AML-193 (cell line): ENCODE measurements at regions not wholly inside any gene's neighbourhood (a gene's known extent, or its start where the extent isn't known, plus 50 kb on each side); places are given as distances from the start of the nearest gene placed in this dataset.

Experiments used
- DNase-seq, 2 experiments: peaks; one replicate each; lab custom pipeline; 2025; lab: John Stamatoyannopoulos, UW

- no peak for DNase-seq
Observed at GRCh38 chr15:70303981-70304380, 206.3 kb upstream of the TLE3 start.

GRCh38 chr15:70302360-70302759 is 204.6 kb upstream of the TLE3 start:
- DNase-seq = no peak

- no peak for DNase-seq
Observed at GRCh38 chr15:70301396-70301795, 203.7 kb upstream of the TLE3 start.

- no peak for DNase-seq
Observed at GRCh38 chr15:70299931-70300869, 202.5 kb upstream of the TLE3 start.

- DNase-seq = no peak
Observed at GRCh38 chr15:70297465-70298058, 199.8 kb upstream of the TLE3 start.

- no peak for DNase-seq
Observed at GRCh38 chr15:70294731-70295305, 197.1 kb upstream of the TLE3 start.

GRCh38 chr15:70293591-70294470 is 196.1 kb upstream of the TLE3 start:
- no peak for DNase-seq

GRCh38 chr15:70293138-70293537 is 195.4 kb upstream of the TLE3 start:
- DNase-seq = no peak

GRCh38 chr15:70292076-70292760 is 194.5 kb upstream of the TLE3 start:
- DNase-seq = no peak

- no peak for DNase-seq
Observed at GRCh38 chr15:70291305-70292075, 193.8 kb upstream of the TLE3 start.

- no peak for DNase-seq
Observed at GRCh38 chr15:70290708-70291107, 193.0 kb upstream of the TLE3 start.

- DNase-seq = no peak
Observed at GRCh38 chr15:70289191-70289955, 191.7 kb upstream of the TLE3 start.

- no peak for DNase-seq
Observed at GRCh38 chr15:70286113-70286806, 188.5 kb upstream of the TLE3 start.

- no peak for DNase-seq
Observed at GRCh38 chr15:70284438-70285214, 186.9 kb upstream of the TLE3 start.

- no peak for DNase-seq
Observed at GRCh38 chr15:70283511-70283910, 185.8 kb upstream of the TLE3 start.

- no peak for DNase-seq
Observed at GRCh38 chr15:70281811-70282307, 184.1 kb upstream of the TLE3 start.

- DNase-seq = no peak
Observed at GRCh38 chr15:70281261-70281810, 183.6 kb upstream of the TLE3 start.

- DNase-seq = no peak
Observed at GRCh38 chr15:70280781-70281180, 183.1 kb upstream of the TLE3 start.
